Spleen (tissue), 7 donors: ENCODE measurements at regions not wholly inside any gene's neighbourhood (a gene's known extent, or its start where the extent isn't known, plus 50 kb on each side); places are given as distances from the start of the nearest gene placed in this dataset.

Experiments used
- POLR2A ChIP-seq, 3 donors: fragments of 450-650 bp; IDR thresholded peaks; one replicate each; pipeline ENCODE4 v1.5.1; 2017; ENCODE audit warnings: antibody characterized with exemption in 3 of 3, mild to moderate bottlenecking in 1 of 3
- TF ChIP-seq, protein P1 (sequence below), 11 experiments: fragments of 200-600 bp in 7 of 11; fragments of 450-650 bp in 4 of 11; sonication (generic) in 4 of 11; IDR thresholded peaks in 8 of 11; conservative IDR thresholded peaks in 3 of 11; 1 replicate in 7 of 11; 2 replicates in 4 of 11; pipeline versions ENCODE4 v1.4.0 to v1.8.0; 2016 to 2021; ENCODE audit warnings: antibody characterized with exemption in 11 of 11, inconsistent platforms in 4 of 11, mild to moderate bottlenecking in 1 of 11
- donor health status: DM: no; HTN: no; CAD: no; lungs with moderate emphysema.
- donor health status: DM: no; HTN: no; CAD: no.
- donor health status: DM: no; HTN: no; CAD: no.

DNA sequence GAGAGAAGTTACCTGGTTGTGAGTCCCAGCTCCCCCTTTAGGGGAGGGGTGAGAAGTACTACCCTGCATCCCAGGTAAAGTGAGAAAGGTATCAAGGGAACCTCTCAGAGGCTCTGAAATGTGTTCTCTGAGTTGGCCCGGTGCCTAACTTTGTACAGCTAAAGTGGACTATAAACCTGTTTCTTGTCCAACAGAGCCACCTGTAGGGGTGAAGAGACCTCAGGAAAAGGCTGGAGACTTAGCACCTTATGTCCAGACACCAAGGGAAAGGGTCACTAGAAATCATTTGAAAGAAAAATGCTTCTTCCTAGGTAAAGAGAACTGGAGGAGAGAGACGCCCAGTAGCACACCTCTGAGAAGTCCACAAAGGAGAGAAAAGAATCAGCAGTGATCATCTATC lies 108.3 kb upstream of the KIF2A start:
- TF ChIP-seq, protein P1, sequence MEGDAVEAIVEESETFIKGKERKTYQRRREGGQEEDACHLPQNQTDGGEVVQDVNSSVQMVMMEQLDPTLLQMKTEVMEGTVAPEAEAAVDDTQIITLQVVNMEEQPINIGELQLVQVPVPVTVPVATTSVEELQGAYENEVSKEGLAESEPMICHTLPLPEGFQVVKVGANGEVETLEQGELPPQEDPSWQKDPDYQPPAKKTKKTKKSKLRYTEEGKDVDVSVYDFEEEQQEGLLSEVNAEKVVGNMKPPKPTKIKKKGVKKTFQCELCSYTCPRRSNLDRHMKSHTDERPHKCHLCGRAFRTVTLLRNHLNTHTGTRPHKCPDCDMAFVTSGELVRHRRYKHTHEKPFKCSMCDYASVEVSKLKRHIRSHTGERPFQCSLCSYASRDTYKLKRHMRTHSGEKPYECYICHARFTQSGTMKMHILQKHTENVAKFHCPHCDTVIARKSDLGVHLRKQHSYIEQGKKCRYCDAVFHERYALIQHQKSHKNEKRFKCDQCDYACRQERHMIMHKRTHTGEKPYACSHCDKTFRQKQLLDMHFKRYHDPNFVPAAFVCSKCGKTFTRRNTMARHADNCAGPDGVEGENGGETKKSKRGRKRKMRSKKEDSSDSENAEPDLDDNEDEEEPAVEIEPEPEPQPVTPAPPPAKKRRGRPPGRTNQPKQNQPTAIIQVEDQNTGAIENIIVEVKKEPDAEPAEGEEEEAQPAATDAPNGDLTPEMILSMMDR (IDR thresholded peaks at IDR 0.05 in 8 of 11, conservative IDR thresholded peaks at IDR 0.05 in 3 of 11) = no peak
- TF ChIP-seq POLR2A (IDR thresholded peaks at IDR 0.05) = no peak
